GM12878 (cell line): ENCODE measurements at regions not wholly inside any gene's neighbourhood (a gene's known extent, or its start where the extent isn't known, plus 50 kb on each side); places are given as distances from the start of the nearest gene placed in this dataset.

Source experiments
- ATAC-seq: fragments of 200-7000 bp; cut with Tn5 transposase; 3 replicates; pipeline ENCODE4 v1.9.1; 2020; ENCODE audit warnings: mild to moderate bottlenecking, moderate library complexity
- BruUV-seq: library from RNA; stranded (reverse); fragments of 400-500 nt; replicated peaks from 2 replicates; lab custom pipeline; 2021; lab: Mats Ljungman, UMichigan
- CTCF ChIA-PET: fragments of 300-600 bp; sonication (Branson Sonifier 250); formaldehyde crosslinking; extraction: SDS; loops from one replicate; lab custom pipeline; 2021; ENCODE audit warnings: inconsistent platforms; lab: Yijun Ruan, JAX
- POLR2A ChIA-PET: fragments of 350-600 bp; formaldehyde crosslinking; extraction: SDS; loops from one replicate; lab custom pipeline; 2021; ENCODE audit warnings: inconsistent platforms; lab: Charles Lee
- RAD21 ChIA-PET: fragments of 300-600 bp; sonication (Branson Sonifier 250); formaldehyde crosslinking; loops from one replicate; lab custom pipeline; 2023; ENCODE audit warnings: antibody characterized with exemption; ENCODE audit not compliant: unreplicated experiment; lab: Charles Lee
- SMC1A ChIA-PET: fragments of 300-600 bp; sonication (Branson Sonifier 250); formaldehyde crosslinking; loops from one replicate; lab custom pipeline; 2023; ENCODE audit not compliant: unreplicated experiment, uncharacterized antibody; lab: Charles Lee
- DNase-seq: peaks from one replicate; pipeline ENCODE4 v3.0.0-alpha.2; 2011; ENCODE audit warnings: low read depth, low spot score
- FAIRE-seq: peaks from 3 replicates; lab custom pipeline; 2011; peaks lifted over from hg19 to GRCh38; lab: Jason Lieb, UNC
- H2AFZ ChIP-seq: 2 replicates; pipeline ENCODE4 v1.6.0; 2011; ENCODE audit warnings: low read depth, low read length, control low read depth; ENCODE audit not compliant: control insufficient read depth
- H3K27ac ChIP-seq: 2 replicates; pipeline ENCODE4 v1.5.1; 2011; ENCODE audit warnings: control low read depth; ENCODE audit not compliant: control insufficient read depth, insufficient read depth
- H3K27me3 ChIP-seq, 2 experiments: replicated peaks in 1 of 2; 2 replicates each; pipeline versions ENCODE4 v1.6.0 to v1.6.1; 2011; ENCODE audit warnings: low read length in 1 of 2; ENCODE audit not compliant: control insufficient read depth in 2 of 2, insufficient read depth in 2 of 2
- H3K36me3 ChIP-seq, 2 experiments: 2 replicates each; pipeline ENCODE4 v1.5.1; 2011; ENCODE audit warnings: low read length in 1 of 2; ENCODE audit not compliant: control insufficient read depth in 2 of 2, insufficient read depth in 2 of 2
- H3K4me1 ChIP-seq: 2 replicates; pipeline ENCODE4 v1.6.1; 2011; ENCODE audit warnings: mild to moderate bottlenecking, low read length, moderate library complexity, mixed read lengths; ENCODE audit not compliant: control insufficient read depth, insufficient read depth
- H3K4me2 ChIP-seq: 2 replicates; pipeline ENCODE4 v1.6.0; 2011; ENCODE audit warnings: control low read depth; ENCODE audit not compliant: control insufficient read depth, insufficient read depth
- H3K4me3 ChIP-seq: fragments of 200-600 bp; sonication (generic); 2 replicates; pipeline ENCODE4 v1.5.1; 2016
- H3K79me2 ChIP-seq: 2 replicates; pipeline ENCODE4 v1.6.0; 2011; ENCODE audit warnings: low read length; ENCODE audit not compliant: control insufficient read depth, insufficient read depth
- H3K9ac ChIP-seq: 2 replicates; pipeline ENCODE4 v1.8.0; 2011; ENCODE audit warnings: low read length, control low read depth, mixed read lengths; ENCODE audit not compliant: control insufficient read depth, insufficient read depth
- H3K9me3 ChIP-seq: replicated peaks from 3 replicates; pipeline ENCODE4 v1.5.1; 2011; ENCODE audit warnings: mild to moderate bottlenecking, low read length; ENCODE audit not compliant: control insufficient read depth, insufficient read depth
- H4K20me1 ChIP-seq: 2 replicates; pipeline ENCODE4 v1.6.0; 2011; ENCODE audit not compliant: control insufficient read depth, insufficient read depth
- ATF3 ChIP-seq: IDR thresholded peaks from 2 replicates; pipeline ENCODE4 v1.6.1; 2011; ENCODE audit warnings: low read depth, mild to moderate bottlenecking, low read length, moderate library complexity, borderline replicate concordance; ENCODE audit errors: extremely low read depth
- BMI1 ChIP-seq: fragments of 450-650 bp; IDR thresholded peaks from 2 replicates; pipeline ENCODE4 v1.6.1; 2016; ENCODE audit warnings: mild to moderate bottlenecking, moderate library complexity, borderline replicate concordance
- CHD1 ChIP-seq: IDR thresholded peaks from 2 replicates; pipeline ENCODE4 v1.6.1; 2012; ENCODE audit warnings: low read depth, low read length, improper control_type of control experiment
- E2F4 ChIP-seq: IDR thresholded peaks from 2 replicates; pipeline ENCODE4 v1.6.1; 2012; ENCODE audit warnings: low read depth, low read length, improper control_type of control experiment
- FOXM1 ChIP-seq: IDR thresholded peaks from 2 replicates; pipeline ENCODE4 v1.6.1; 2012; ENCODE audit warnings: low read depth, mild to moderate bottlenecking, inconsistent platforms, low read length, moderate library complexity
- IKZF1 ChIP-seq: fragments of 450-650 bp; conservative IDR thresholded peaks from 2 replicates; pipeline ENCODE4 v1.6.1; 2017; ENCODE audit warnings: antibody characterized with exemption, mild to moderate bottlenecking
- IKZF2 ChIP-seq, 2 experiments: fragments of 450-650 bp; IDR thresholded peaks; 2 replicates each; pipeline ENCODE4 v1.6.1; 2017; ENCODE audit warnings: mild to moderate bottlenecking in 2 of 2, moderate library complexity in 2 of 2
- KLF5 ChIP-seq: fragments of 450-650 bp; IDR thresholded peaks from 2 replicates; pipeline ENCODE4 v1.6.1; 2014; ENCODE audit warnings: mild to moderate bottlenecking; ENCODE audit not compliant: partially characterized antibody
- SIN3A ChIP-seq: IDR thresholded peaks from 2 replicates; pipeline ENCODE4 v1.6.1; 2012; ENCODE audit warnings: low read depth, low read length, improper control_type of control experiment
- SPI1 ChIP-seq: IDR thresholded peaks from 2 replicates; pipeline ENCODE4 v1.6.1; 2011; ENCODE audit warnings: low read depth, mild to moderate bottlenecking, low read length, moderate library complexity, borderline replicate concordance; ENCODE audit not compliant: insufficient read depth
- TARDBP ChIP-seq: IDR thresholded peaks from 2 replicates; pipeline ENCODE4 v1.6.1; 2016; ENCODE audit warnings: borderline replicate concordance
- ZBTB4 ChIP-seq: fragments of 450-650 bp; formaldehyde crosslinking; IDR thresholded peaks from 2 replicates; pipeline ENCODE4 v1.4.0; 2022; ENCODE audit warnings: mild to moderate bottlenecking, moderate library complexity
- ZNF24 ChIP-seq: fragments of 450-650 bp; IDR thresholded peaks from 2 replicates; pipeline ENCODE4 v1.6.1; 2017; ENCODE audit warnings: antibody characterized with exemption, mild to moderate bottlenecking
- ZNF384 ChIP-seq: IDR thresholded peaks from 2 replicates; pipeline ENCODE4 v1.6.1; 2012; ENCODE audit warnings: low read depth, mild to moderate bottlenecking, low read length, improper control_type of control experiment, borderline replicate concordance
- WGBS: methylation state at CpG from one replicate; pipeline ENCODE4 v1.1.6; 2016; ENCODE audit warnings: low lambda C conversion rate; ENCODE audit not compliant: insufficient replicate concordance, insufficient coverage; ENCODE audit errors: missing lambda C conversion rate; 5-methylcytosine and 5-hydroxymethylcytosine counted together
- in situ Hi-C: fragments of 300-500 bp; cut with MboI; formaldehyde crosslinking; loops from 9 replicates; pipeline ENCODE4 v1.14.3; 2018; ENCODE audit warnings: mixed read lengths
- intact Hi-C: fragments of 100-400 bp; cut with micrococcal nuclease; formaldehyde crosslinking; loops from one replicate; pipeline ENCODE4 v1.14.2; 2022; ENCODE audit not compliant: unreplicated experiment
- TF ChIP-seq, protein P1 (sequence below): IDR thresholded peaks from 2 replicates; pipeline ENCODE4 v1.6.1; 2012; ENCODE audit warnings: mild to moderate bottlenecking, low read depth, low read length
- TF ChIP-seq, protein P2 (sequence below): fragments of 450-650 bp; IDR thresholded peaks from 2 replicates; pipeline ENCODE4 v1.6.1; 2016; ENCODE audit warnings: mild to moderate bottlenecking

DNA sequence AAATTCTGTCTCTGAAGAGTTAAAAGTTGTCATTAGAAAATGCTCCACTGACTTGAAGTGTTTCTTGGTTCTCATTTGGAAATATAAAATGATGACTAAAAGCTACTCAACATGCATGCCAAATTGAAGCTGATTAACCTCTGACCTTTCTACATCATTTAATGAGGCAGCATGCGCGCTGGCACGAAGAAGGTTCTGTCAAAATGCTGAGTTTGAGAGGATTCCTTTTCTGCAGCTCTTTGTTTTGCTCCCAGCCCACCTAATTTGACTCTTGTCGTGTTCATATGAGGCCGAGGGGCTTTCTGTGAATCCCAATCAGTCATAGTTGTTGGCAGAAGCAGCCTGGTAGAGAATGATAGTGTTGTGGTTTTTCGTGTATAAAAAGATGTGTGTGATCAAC lies 153.4 kb downstream of the BRMS1L start:
- Histone ChIP-seq H3K79me2 (no peaks in the 10 kb centered on the region), H3K4me2 (no peak overlapping the region), H3K4me3 (no peak overlapping the region), H3K4me1 (no peaks in the 10 kb centered on the region), H3K9ac (no peak overlapping the region), H2AFZ (no peak overlapping the region), H3K27ac (no peak overlapping the region), H4K20me1 (no peaks in the 10 kb centered on the region), H3K27me3 (no peaks in the 10 kb centered on the region), H3K36me3 (no peaks in the 10 kb centered on the region), H3K9me3 (no peaks in the 10 kb centered on the region; the same call in 2 of the 3 replicates)
- ChIA-PET POLR2A (no interaction called here), RAD21 (no interaction called here), SMC1A (interaction anchor here (0.8 kb wide), 1 partner anchor 50 kb away, joined by 3 read pairs; no protein-coding TSS in a partner anchor), CTCF (no interaction called here)
- no TSS peak for BruUV-seq
- 66% methylated on average over 6 of the region's 6 CpGs for WGBS
- FAIRE-seq, result no peak
- in situ Hi-C loops (no loop called here), intact Hi-C loops (no loop called here)
- ATAC-seq, result no peak
- DNase-seq, result no peak
- TF ChIP-seq, protein P1, sequence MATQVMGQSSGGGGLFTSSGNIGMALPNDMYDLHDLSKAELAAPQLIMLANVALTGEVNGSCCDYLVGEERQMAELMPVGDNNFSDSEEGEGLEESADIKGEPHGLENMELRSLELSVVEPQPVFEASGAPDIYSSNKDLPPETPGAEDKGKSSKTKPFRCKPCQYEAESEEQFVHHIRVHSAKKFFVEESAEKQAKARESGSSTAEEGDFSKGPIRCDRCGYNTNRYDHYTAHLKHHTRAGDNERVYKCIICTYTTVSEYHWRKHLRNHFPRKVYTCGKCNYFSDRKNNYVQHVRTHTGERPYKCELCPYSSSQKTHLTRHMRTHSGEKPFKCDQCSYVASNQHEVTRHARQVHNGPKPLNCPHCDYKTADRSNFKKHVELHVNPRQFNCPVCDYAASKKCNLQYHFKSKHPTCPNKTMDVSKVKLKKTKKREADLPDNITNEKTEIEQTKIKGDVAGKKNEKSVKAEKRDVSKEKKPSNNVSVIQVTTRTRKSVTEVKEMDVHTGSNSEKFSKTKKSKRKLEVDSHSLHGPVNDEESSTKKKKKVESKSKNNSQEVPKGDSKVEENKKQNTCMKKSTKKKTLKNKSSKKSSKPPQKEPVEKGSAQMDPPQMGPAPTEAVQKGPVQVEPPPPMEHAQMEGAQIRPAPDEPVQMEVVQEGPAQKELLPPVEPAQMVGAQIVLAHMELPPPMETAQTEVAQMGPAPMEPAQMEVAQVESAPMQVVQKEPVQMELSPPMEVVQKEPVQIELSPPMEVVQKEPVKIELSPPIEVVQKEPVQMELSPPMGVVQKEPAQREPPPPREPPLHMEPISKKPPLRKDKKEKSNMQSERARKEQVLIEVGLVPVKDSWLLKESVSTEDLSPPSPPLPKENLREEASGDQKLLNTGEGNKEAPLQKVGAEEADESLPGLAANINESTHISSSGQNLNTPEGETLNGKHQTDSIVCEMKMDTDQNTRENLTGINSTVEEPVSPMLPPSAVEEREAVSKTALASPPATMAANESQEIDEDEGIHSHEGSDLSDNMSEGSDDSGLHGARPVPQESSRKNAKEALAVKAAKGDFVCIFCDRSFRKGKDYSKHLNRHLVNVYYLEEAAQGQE, result no peak
- TF ChIP-seq FOXM1 (no peak), BMI1 (no peak), SPI1 (no peak), ZNF384 (no peak), ZNF24 (no peak), CHD1 (no peak), ZBTB4 (CRISPR knock-in tag) (no peak), E2F4 (no peak), ATF3 (no peak), TARDBP (no peak), IKZF2 (IDR thresholded peaks at IDR 0.05) (no peak), SIN3A (no peak), IKZF1 (no peak), KLF5 (no peak)
- TF ChIP-seq, protein P2, sequence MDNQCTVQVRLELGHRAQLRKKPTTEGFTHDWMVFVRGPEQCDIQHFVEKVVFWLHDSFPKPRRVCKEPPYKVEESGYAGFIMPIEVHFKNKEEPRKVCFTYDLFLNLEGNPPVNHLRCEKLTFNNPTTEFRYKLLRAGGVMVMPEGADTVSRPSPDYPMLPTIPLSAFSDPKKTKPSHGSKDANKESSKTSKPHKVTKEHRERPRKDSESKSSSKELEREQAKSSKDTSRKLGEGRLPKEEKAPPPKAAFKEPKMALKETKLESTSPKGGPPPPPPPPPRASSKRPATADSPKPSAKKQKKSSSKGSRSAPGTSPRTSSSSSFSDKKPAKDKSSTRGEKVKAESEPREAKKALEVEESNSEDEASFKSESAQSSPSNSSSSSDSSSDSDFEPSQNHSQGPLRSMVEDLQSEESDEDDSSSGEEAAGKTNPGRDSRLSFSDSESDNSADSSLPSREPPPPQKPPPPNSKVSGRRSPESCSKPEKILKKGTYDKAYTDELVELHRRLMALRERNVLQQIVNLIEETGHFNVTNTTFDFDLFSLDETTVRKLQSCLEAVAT, result no peak
